GM23338 (cell line): ENCODE measurements at regions not wholly inside any gene's neighbourhood (a gene's known extent, or its start where the extent isn't known, plus 50 kb on each side); places are given as distances from the start of the nearest gene placed in this dataset.

Source experiments
- ATAC-seq: fragments of 200-7000 bp; cut with Tn5 transposase; 3 replicates; pipeline ENCODE4 v1.9.1; 2020
- DNase-seq: peaks from one replicate; pipeline ENCODE4 v3.0.0-alpha.2; 2015; ENCODE audit warnings: low spot score
- H2AFZ ChIP-seq: fragments of 200-600 bp; sonication (generic); 2 replicates; pipeline ENCODE4 v1.8.0; 2016; ENCODE audit warnings: antibody characterized with exemption, mild to moderate bottlenecking, moderate library complexity
- H3F3A ChIP-seq: fragments of 200-600 bp; sonication (generic); replicated peaks from 2 replicates; pipeline ENCODE4 v1.8.0; 2017; ENCODE audit warnings: antibody characterized with exemption, mixed run types, low read depth
- H3K27ac ChIP-seq: fragments of 200-600 bp; sonication (generic); 2 replicates; pipeline ENCODE4 v1.6.1; 2016; ENCODE audit warnings: low read depth
- H3K27me3 ChIP-seq: fragments of 200-600 bp; sonication (generic); 2 replicates; pipeline ENCODE4 v1.8.0; 2016; ENCODE audit warnings: mild to moderate bottlenecking, mixed run types, moderate library complexity; ENCODE audit not compliant: insufficient read depth
- H3K36me3 ChIP-seq: fragments of 200-600 bp; sonication (generic); 2 replicates; pipeline ENCODE4 v1.8.0; 2016; ENCODE audit warnings: mild to moderate bottlenecking; ENCODE audit not compliant: insufficient read depth
- H3K4me1 ChIP-seq: fragments of 200-600 bp; sonication (generic); 2 replicates; pipeline ENCODE4 v1.8.0; 2016; ENCODE audit warnings: mild to moderate bottlenecking, moderate library complexity; ENCODE audit not compliant: insufficient read depth
- H3K4me2 ChIP-seq: fragments of 200-600 bp; sonication (generic); 2 replicates; pipeline ENCODE4 v1.7.1; 2017; ENCODE audit warnings: mixed run types
- H3K4me3 ChIP-seq: fragments of 200-600 bp; sonication (generic); 2 replicates; pipeline ENCODE4 v1.6.1; 2016; ENCODE audit warnings: mixed run types
- H3K79me2 ChIP-seq: fragments of 200-600 bp; sonication (generic); replicated peaks from 2 replicates; pipeline ENCODE4 v1.8.0; 2017; ENCODE audit warnings: mild to moderate bottlenecking; ENCODE audit not compliant: insufficient read depth
- H3K9me2 ChIP-seq: fragments of 200-600 bp; sonication (generic); 2 replicates; pipeline ENCODE4 v1.8.0; 2017; ENCODE audit not compliant: insufficient read depth
- H4K20me1 ChIP-seq: fragments of 200-600 bp; sonication (generic); replicated peaks from 2 replicates; pipeline ENCODE4 v1.8.0; 2017; ENCODE audit warnings: mild to moderate bottlenecking; ENCODE audit not compliant: insufficient read depth
- H3K27ac Mint-ChIP-seq: 2 replicates; pipeline ENCODE4 v1.8.0; 2020; ENCODE audit warnings: inconsistent platforms, mild to moderate bottlenecking, moderate library complexity, mixed read lengths
- H3K27me3 Mint-ChIP-seq: 3 replicates; pipeline ENCODE4 v1.8.0; 2022; ENCODE audit warnings: low read depth, mild to moderate bottlenecking, moderate library complexity, mixed read lengths, inconsistent platforms; ENCODE audit not compliant: insufficient read depth, poor library complexity
- H3K36me3 Mint-ChIP-seq: 3 replicates; pipeline ENCODE4 v1.8.0; 2021; ENCODE audit warnings: low read depth, mild to moderate bottlenecking, inconsistent platforms, moderate library complexity, mixed read lengths
- H3K4me1 Mint-ChIP-seq: 3 replicates; pipeline ENCODE4 v1.8.0; 2020; ENCODE audit warnings: mild to moderate bottlenecking, inconsistent platforms, mixed read lengths
- H3K4me3 Mint-ChIP-seq: 3 replicates; pipeline ENCODE4 v1.8.0; 2021; ENCODE audit warnings: moderate library complexity, mild to moderate bottlenecking, inconsistent platforms, mixed read lengths
- H3K9me3 Mint-ChIP-seq: 3 replicates; pipeline ENCODE4 v1.8.0; 2020; ENCODE audit warnings: moderate library complexity, mild to moderate bottlenecking, inconsistent platforms, mixed read lengths
- CTCF ChIP-seq, 2 experiments: fragments of 200-600 bp in 1 of 2; sonication (generic) in 1 of 2; conservative IDR thresholded peaks; 2 replicates each; pipeline versions ENCODE4 v1.5.1 to v1.6.1; 2016 to 2017; ENCODE audit warnings: antibody characterized with exemption in 2 of 2, low read depth in 2 of 2, mild to moderate bottlenecking in 2 of 2, moderate library complexity in 1 of 2
- ETS1 ChIP-seq: IDR thresholded peaks from 2 replicates; pipeline ENCODE4 v1.6.1; 2016; ENCODE audit warnings: antibody characterized with exemption
- EZH2 ChIP-seq: fragments of 200-600 bp; sonication (generic); IDR thresholded peaks from one replicate; pipeline ENCODE4 v1.8.0; 2017; ENCODE audit warnings: antibody characterized with exemption, mild to moderate bottlenecking, low read depth; ENCODE audit not compliant: unreplicated experiment
- JUNB ChIP-seq: IDR thresholded peaks from one replicate; pipeline ENCODE4 v1.6.1; 2016; ENCODE audit warnings: antibody characterized with exemption; ENCODE audit not compliant: unreplicated experiment
- POLR2AphosphoS5 ChIP-seq: IDR thresholded peaks from 2 replicates; pipeline ENCODE4 v1.6.1; 2016; ENCODE audit warnings: antibody characterized with exemption, low read depth
- ZNF462 ChIP-seq: fragments of 250-450 bp; sonication (Bioruptor Pico); IDR thresholded peaks from 2 replicates; pipeline ENCODE4 v1.5.0; 2020; ENCODE audit warnings: mild to moderate bottlenecking, moderate library complexity

- Histone ChIP-seq H3K4me3 (no peak overlapping the region), H3K27ac (no peak overlapping the region), H2AFZ (no peak overlapping the region), H3K4me1 (no peaks in the 10 kb centered on the region), H3K79me2 (no peaks in the 10 kb centered on the region), H3K27me3 (no peaks in the 10 kb centered on the region), H3F3A (no peaks in the 10 kb centered on the region), H4K20me1 (no peaks in the 10 kb centered on the region), H3K36me3 (no peaks in the 10 kb centered on the region), H3K9me2 (peaks cover 4% of the 10 kb centered on the region; the same call in 1 of the 2 replicates), H3K4me2 (no peak overlapping the region)
- peaks cover 20% of the 10 kb centered on the region; the same call in 1 of the 3 replicates for H3K9me3 Mint-ChIP-seq
- H3K4me1 Mint-ChIP-seq: peaks cover 2% of the 10 kb centered on the region; the same call in 1 of the 3 replicates
- TF ChIP-seq ZNF462 (CRISPR knock-in tag) (no peak), POLR2AphosphoS5 (no peak), ETS1 (no peak), JUNB (no peak), EZH2 (no peak), CTCF (conservative IDR thresholded peaks at IDR 0.05; ENCODE audit: low read depth in 2 of 2) (no peak)
- DNase-seq (no peak), ATAC-seq (no peak)
- H3K27ac Mint-ChIP-seq: no peak overlapping the region
- H3K36me3 Mint-ChIP-seq: peaks cover 11% of the 10 kb centered on the region; the same call in 2 of the 3 replicates
- H3K4me3 Mint-ChIP-seq: no peak overlapping the region
- peaks cover 16% of the 10 kb centered on the region for H3K27me3 Mint-ChIP-seq
Observed at GRCh38 chr7:50943482-50943881, 160.8 kb upstream of the GRB10 start.
